HG03095 (cell line): ENCODE measurements at regions not wholly inside any gene's neighbourhood (a gene's known extent, or its start where the extent isn't known, plus 50 kb on each side); places are given as distances from the start of the nearest gene placed in this dataset.
A peak's percentile ranks its signal among the peaks of the same experiment; 100 is the strongest.
"Not testable (repeated sequence)": the region's sequence is repeated elsewhere in the genome, so short reads cannot be mapped to it uniquely, and the experiment has no call there.

Experiments used
- ATAC-seq: cut with Tn5 transposase; IDR thresholded peaks from one replicate; pipeline ENCODE4 v1.9.1; 2021; ENCODE audit warnings: moderate library complexity; ENCODE audit not compliant: unreplicated experiment

GRCh38 chr4:164616961-164617360 is 137.0 kb upstream of the SMIM31 start:
- ATAC-seq, result no peak

- ATAC-seq, result no peak
Observed at GRCh38 chr4:164617426-164617825, 136.5 kb upstream of the SMIM31 start.

GRCh38 chr4:164617911-164618310 is 136.0 kb upstream of the SMIM31 start:
- no peak for ATAC-seq

- ATAC-seq, result no peak
Observed at GRCh38 chr4:164621886-164622521, 131.9 kb upstream of the SMIM31 start.

DNA sequence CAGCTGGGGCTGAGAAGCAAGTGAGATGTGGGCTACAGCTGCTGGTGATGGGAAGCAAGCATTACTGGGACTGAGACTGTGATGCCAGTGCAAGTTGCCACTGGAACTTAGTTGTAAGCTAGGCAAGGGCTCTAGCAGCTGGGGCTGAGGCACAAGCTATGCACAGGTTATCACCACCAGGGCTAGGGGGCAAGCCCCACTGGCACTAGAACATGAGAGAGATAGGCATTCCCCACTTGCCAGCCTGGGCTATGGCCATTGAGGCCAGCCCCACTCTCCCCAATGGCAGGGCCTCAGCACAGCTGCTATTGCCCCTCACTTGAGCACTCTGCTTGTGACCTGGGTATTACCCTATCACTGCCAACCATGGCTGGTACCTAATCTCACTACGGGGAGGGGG is 130.8 kb upstream of the SMIM31 start:
- no peak for ATAC-seq

GRCh38 chr4:164639001-164639400 is 114.9 kb upstream of the SMIM31 start:
- no peak for ATAC-seq

GRCh38 chr4:164648151-164648848 is 105.6 kb upstream of the SMIM31 start:
- no peak for ATAC-seq

- no peak for ATAC-seq
Observed at GRCh38 chr4:164648849-164649212, 105.1 kb upstream of the SMIM31 start.

GRCh38 chr4:164659765-164660164 is 94.2 kb upstream of the SMIM31 start:
- no peak for ATAC-seq

DNA sequence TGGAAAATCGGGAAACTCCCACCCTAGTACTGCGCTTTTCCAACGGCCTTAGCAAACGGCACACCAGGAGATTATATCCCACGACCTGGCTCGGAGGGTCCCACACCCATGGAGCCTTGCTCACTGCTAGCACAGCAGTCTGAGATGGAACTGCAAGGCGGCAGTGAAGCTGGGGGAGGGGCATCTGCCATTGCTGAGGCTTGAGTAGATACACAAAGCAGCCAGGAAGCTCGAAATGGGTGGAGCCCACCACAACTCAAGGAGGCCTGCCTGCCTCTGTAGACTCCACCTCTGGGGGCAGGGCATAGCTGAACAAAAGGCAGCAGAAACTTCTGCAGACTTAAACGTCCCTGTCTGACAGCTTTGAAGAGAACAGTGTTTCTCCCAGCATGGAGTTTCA is 77.8 kb upstream of the SMIM31 start:
- ATAC-seq, result not testable (repeated sequence)

DNA sequence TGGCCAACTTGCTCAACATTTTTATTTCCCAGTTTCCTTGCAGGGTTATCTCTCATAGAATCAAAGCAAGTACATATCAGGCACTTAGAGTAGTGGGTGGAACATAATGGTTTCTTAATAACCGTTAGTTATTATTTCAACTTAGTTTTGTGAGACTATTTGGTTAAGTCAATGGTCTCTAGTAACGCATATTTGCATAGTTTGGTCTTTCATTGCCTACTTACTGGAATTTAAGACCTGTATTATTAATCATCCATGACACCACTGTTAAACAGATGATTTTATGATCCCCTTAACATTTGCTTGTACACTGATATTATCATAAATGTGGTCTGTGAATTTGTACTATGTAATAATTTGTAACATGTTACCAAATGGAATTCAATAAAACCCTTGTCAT is 70.9 kb upstream of the SMIM31 start:
- no peak for ATAC-seq

GRCh38 chr4:164695650-164696049 is 58.3 kb upstream of the SMIM31 start:
- no peak for ATAC-seq

- ATAC-seq, result no peak
Observed at GRCh38 chr4:164700471-164700870, 53.5 kb upstream of the SMIM31 start.

DNA sequence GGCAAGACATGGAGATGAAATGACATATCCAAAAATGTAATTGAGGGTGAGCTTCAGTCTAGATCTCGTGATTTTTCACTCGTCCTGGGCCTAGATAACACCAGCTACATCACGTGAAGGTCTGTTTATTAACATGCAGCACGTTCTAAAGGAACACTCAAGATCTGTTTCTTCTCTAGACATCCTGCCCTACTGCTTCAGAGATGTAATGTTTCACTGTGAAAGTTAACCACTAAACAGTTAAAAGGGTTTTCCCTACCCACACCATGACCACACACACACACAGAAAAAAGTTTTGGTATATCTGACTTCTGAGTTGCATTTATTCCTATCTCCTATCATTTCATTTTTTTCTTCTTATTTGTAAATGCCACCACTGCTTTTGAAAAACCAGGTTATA is 52.3 kb upstream of the SMIM31 start:
- peak; percentile 77 for ATAC-seq
